GM18868 (cell line): ENCODE measurements at regions not wholly inside any gene's neighbourhood (a gene's known extent, or its start where the extent isn't known, plus 50 kb on each side); places are given as distances from the start of the nearest gene placed in this dataset.
"Not testable (repeated sequence)": the region's sequence is repeated elsewhere in the genome, so short reads cannot be mapped to it uniquely, and the experiment has no call there.

Experiments used
- ATAC-seq: cut with Tn5 transposase; IDR thresholded peaks from one replicate; pipeline ENCODE4 v1.9.1; 2021; ENCODE audit warnings: mild to moderate bottlenecking, moderate library complexity; ENCODE audit not compliant: unreplicated experiment

GRCh38 chr2:185473838-185474237, 264.8 kb upstream of the FSIP2 start:
- ATAC-seq: no peak

GRCh38 chr2:185475914-185476313, 262.7 kb upstream of the FSIP2 start:
- no peak for ATAC-seq

- no peak for ATAC-seq
Observed at GRCh38 chr2:185477452-185477851, 261.2 kb upstream of the FSIP2 start.

- no peak for ATAC-seq
Observed at GRCh38 chr2:185484602-185485001, 254.0 kb upstream of the FSIP2 start.

GRCh38 chr2:185502351-185502750, 236.3 kb upstream of the FSIP2 start:
- no peak for ATAC-seq

- no peak for ATAC-seq
Observed at GRCh38 chr2:185507719-185508118, 230.9 kb upstream of the FSIP2 start.

GRCh38 chr2:185510060-185510459, 228.5 kb upstream of the FSIP2 start:
- no peak for ATAC-seq

GRCh38 chr2:185511925-185512324, 226.7 kb upstream of the FSIP2 start:
- ATAC-seq: no peak

- ATAC-seq: no peak
Observed at GRCh38 chr2:185522472-185522871, 216.1 kb upstream of the FSIP2 start.

- not testable (repeated sequence) for ATAC-seq
Observed at GRCh38 chr2:185524242-185524641, 214.4 kb upstream of the FSIP2 start.

- ATAC-seq: no peak
Observed at GRCh38 chr2:185526161-185526560, 212.4 kb upstream of the FSIP2 start.

- ATAC-seq: no peak
Observed at GRCh38 chr2:185531721-185532120, 206.9 kb upstream of the FSIP2 start.

GRCh38 chr2:185537689-185538088, 200.9 kb upstream of the FSIP2 start:
- no peak for ATAC-seq

GRCh38 chr2:185567196-185567595, 171.4 kb upstream of the FSIP2 start:
- no peak for ATAC-seq

- no peak for ATAC-seq
Observed at GRCh38 chr2:185567940-185568339, 170.7 kb upstream of the FSIP2 start.

- ATAC-seq: no peak
Observed at GRCh38 chr2:185578322-185578721, 160.3 kb upstream of the FSIP2 start.

GRCh38 chr2:185583058-185583816, 155.4 kb upstream of the FSIP2 start:
- ATAC-seq: no peak

GRCh38 chr2:185585165-185585564, 153.4 kb upstream of the FSIP2 start:
- ATAC-seq: not testable (repeated sequence)

GRCh38 chr2:185591276-185591675, 147.3 kb upstream of the FSIP2 start:
- ATAC-seq: not testable (repeated sequence)

- ATAC-seq: no peak
Observed at GRCh38 chr2:185607945-185608344, 130.7 kb upstream of the FSIP2 start.

GRCh38 chr2:185608799-185609198, 129.8 kb upstream of the FSIP2 start:
- no peak for ATAC-seq

- no peak for ATAC-seq
Observed at GRCh38 chr2:185610301-185610700, 128.3 kb upstream of the FSIP2 start.

GRCh38 chr2:185618625-185619024, 120.0 kb upstream of the FSIP2 start:
- no peak for ATAC-seq
